Esophagus muscularis mucosa (tissue), 4 donors: ENCODE measurements at regions not wholly inside any gene's neighbourhood (a gene's known extent, or its start where the extent isn't known, plus 50 kb on each side); places are given as distances from the start of the nearest gene placed in this dataset.

ENCODE experiments used
- DNase-seq: peaks from one replicate; pipeline ENCODE4 v3.0.0-alpha.2; 2017; ENCODE audit errors: extremely low spot score
- H3K27ac ChIP-seq, 4 donors: fragments of 200-600 bp; sonication (generic); replicated peaks in 1 of 4; 1 replicate in 3 of 4; 2 replicates in 1 of 4; pipeline ENCODE4 v1.5.1; 2016 to 2019; ENCODE audit warnings: mild to moderate bottlenecking in 1 of 4
- H3K27me3 ChIP-seq, 4 donors: fragments of 200-600 bp; sonication (generic); one replicate each; pipeline versions ENCODE4 v1.5.1 to v1.6.0; 2016 to 2019
- H3K36me3 ChIP-seq, 4 donors: fragments of 200-600 bp; sonication (generic); one replicate each; pipeline ENCODE4 v1.5.1; 2016 to 2019
- H3K4me1 ChIP-seq, 4 donors: fragments of 200-600 bp; sonication (generic); one replicate each; pipeline ENCODE4 v1.5.1; 2016 to 2019
- H3K4me3 ChIP-seq, 4 donors: fragments of 200-600 bp; sonication (generic); 1 replicate in 2 of 4; 2 replicates in 2 of 4; pipeline ENCODE4 v1.5.1; 2016 to 2019; ENCODE audit warnings: mild to moderate bottlenecking in 4 of 4, moderate library complexity in 1 of 4
- H3K9me3 ChIP-seq, 4 donors: fragments of 200-600 bp; sonication (generic); 1 replicate in 3 of 4; 2 replicates in 1 of 4; pipeline ENCODE4 v1.5.1; 2016 to 2019
- CTCF ChIP-seq, 3 experiments: fragments of 200-600 bp in 2 of 3; fragments of 450-650 bp in 1 of 3; sonication (generic) in 2 of 3; IDR thresholded peaks; one replicate each; pipeline ENCODE4 v1.5.1; 2017 to 2019; ENCODE audit warnings: antibody characterized with exemption in 3 of 3, mild to moderate bottlenecking in 2 of 3, moderate library complexity in 1 of 3
- EP300 ChIP-seq: sonication (generic); formaldehyde crosslinking; IDR thresholded peaks from one replicate; pipeline ENCODE4 v1.6.1; 2017; ENCODE audit warnings: antibody characterized with exemption
- POLR2A ChIP-seq: fragments of 450-650 bp; IDR thresholded peaks from one replicate; pipeline ENCODE4 v1.6.1; 2017; ENCODE audit warnings: antibody characterized with exemption, moderate library complexity, mild to moderate bottlenecking, low read depth
- POLR2AphosphoS5 ChIP-seq, 2 donors: sonication (generic); formaldehyde crosslinking; IDR thresholded peaks; one replicate each; pipeline ENCODE4 v1.6.1; 2017; ENCODE audit warnings: antibody characterized with exemption in 2 of 2
- WGBS: methylation state at CpG from one replicate; pipeline ENCODE4 v1.1.5; 2018; 5-methylcytosine and 5-hydroxymethylcytosine counted together
- intact Hi-C: fragments of 100-400 bp; cut with DNase I; formaldehyde crosslinking; loops from one replicate; pipeline ENCODE4 v1.15.1; 2023

DNA sequence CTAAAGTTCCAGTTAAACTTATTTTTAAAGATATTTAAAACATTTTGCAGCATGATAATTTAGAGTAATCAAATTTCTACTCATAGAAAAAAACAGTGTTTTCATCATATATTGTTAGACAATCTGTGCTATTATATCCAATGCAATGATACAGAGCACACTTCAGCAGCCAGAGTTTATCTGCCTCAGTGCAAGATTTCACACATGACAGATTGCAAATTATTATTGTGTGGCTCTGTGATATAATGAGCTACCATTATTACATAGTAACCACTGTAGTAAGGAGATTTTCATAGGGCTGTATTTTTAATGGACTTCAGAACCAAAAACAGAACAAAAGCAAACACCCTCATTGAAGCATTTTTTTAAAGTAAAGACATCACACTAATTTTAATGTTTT lies 762.4 kb downstream of the DSC3 start:
- Histone ChIP-seq H3K27me3 (no peaks in the 10 kb centered on the region), H3K36me3 (no peaks in the 10 kb centered on the region), H3K4me1 (no peaks in the 10 kb centered on the region), H3K27ac (no peak overlapping the region), H3K9me3 (no peaks in the 10 kb centered on the region), H3K4me3 (no peak overlapping the region)
- intact Hi-C loops, result no loop called here
- DNase-seq, result no peak
- TF ChIP-seq CTCF (IDR thresholded peaks at IDR 0.05) (no peak), POLR2AphosphoS5 (IDR thresholded peaks at IDR 0.05) (no peak), POLR2A (no peak), EP300 (no peak)

DNA sequence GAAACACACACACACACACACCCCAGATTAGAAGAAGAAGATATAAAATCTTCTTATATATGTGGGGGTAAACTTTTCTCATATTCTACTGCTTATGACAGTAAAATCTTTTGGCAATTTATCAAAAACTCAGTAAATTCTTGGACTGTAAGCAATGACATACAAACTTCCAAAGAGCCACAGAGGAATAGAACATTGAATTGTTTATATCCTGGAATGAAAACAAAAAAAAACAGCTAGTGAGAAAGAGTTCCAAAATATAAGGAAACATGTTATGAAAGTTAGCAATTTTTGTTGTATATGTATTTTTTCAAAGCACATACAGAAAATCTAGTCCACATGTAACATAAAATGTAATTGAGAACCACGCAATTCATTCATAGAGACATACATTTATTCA lies 764.9 kb downstream of the DSC3 start:
- Histone ChIP-seq H3K27me3 (no peaks in the 10 kb centered on the region), H3K4me3 (no peak overlapping the region), H3K27ac (no peak overlapping the region), H3K9me3 (no peaks in the 10 kb centered on the region), H3K4me1 (no peaks in the 10 kb centered on the region), H3K36me3 (no peaks in the 10 kb centered on the region)
- no peak for TF ChIP-seq CTCF (IDR thresholded peaks at IDR 0.05)
- no peak for TF ChIP-seq EP300
- no peak for TF ChIP-seq POLR2AphosphoS5 (IDR thresholded peaks at IDR 0.05)
- TF ChIP-seq POLR2A, result no peak
- DNase-seq, result no peak
- intact Hi-C loops, result no loop called here
- WGBS, result 72% methylated on average over 1 of the region's 1 CpG

GRCh38 chr18:30271716-30272115 lies 770.8 kb downstream of the DSC3 start:
- intact Hi-C loops, result no loop called here
- no peaks in the 10 kb centered on the region for H3K36me3 ChIP-seq
- WGBS, result 80% methylated on average over 3 of the region's 3 CpGs

DNA sequence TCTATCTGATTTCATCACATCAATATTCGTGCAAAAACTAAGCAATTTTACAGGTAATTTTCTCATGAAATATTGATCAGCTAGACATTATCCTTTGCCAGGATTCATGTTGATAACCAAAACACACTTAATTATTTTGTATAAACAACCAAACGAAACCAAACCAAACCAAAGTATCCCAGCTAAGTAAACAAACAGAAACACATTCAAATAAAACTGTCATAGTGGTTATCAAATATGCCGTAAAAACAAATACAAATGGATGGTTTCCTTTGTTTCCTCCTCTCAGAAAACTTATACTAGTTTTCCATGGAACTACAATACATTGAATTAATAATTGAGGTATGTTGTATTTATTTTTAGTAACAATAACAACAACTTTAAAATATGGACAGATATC lies 777.4 kb downstream of the DSC3 start:
- DNase-seq, result no peak
- Histone ChIP-seq H3K36me3 (no peaks in the 10 kb centered on the region), H3K4me3 (no peak overlapping the region), H3K9me3 (no peaks in the 10 kb centered on the region), H3K27ac (no peak overlapping the region), H3K27me3 (no peaks in the 10 kb centered on the region), H3K4me1 (no peaks in the 10 kb centered on the region)
- WGBS, result 65% methylated on average over 3 of the region's 3 CpGs
- intact Hi-C loops, result no loop called here
- no peak for TF ChIP-seq POLR2AphosphoS5 (IDR thresholded peaks at IDR 0.05)
- TF ChIP-seq EP300, result no peak
- TF ChIP-seq CTCF (IDR thresholded peaks at IDR 0.05), result no peak
- no peak for TF ChIP-seq POLR2A

More at GRCh38 chr18:30271716-30272115, 770.8 kb downstream of the DSC3 start:
- no peak for TF ChIP-seq POLR2A
- TF ChIP-seq EP300, result no peak
- TF ChIP-seq POLR2AphosphoS5 (IDR thresholded peaks at IDR 0.05), result no peak
- TF ChIP-seq CTCF (IDR thresholded peaks at IDR 0.05), result no peak
- no peaks in the 10 kb centered on the region for H3K27me3 ChIP-seq
- no peaks in the 10 kb centered on the region for H3K4me1 ChIP-seq
- no peak for DNase-seq
- no peaks in the 10 kb centered on the region for H3K9me3 ChIP-seq
- H3K27ac ChIP-seq, result no peak overlapping the region
- no peak overlapping the region for H3K4me3 ChIP-seq

DNA sequence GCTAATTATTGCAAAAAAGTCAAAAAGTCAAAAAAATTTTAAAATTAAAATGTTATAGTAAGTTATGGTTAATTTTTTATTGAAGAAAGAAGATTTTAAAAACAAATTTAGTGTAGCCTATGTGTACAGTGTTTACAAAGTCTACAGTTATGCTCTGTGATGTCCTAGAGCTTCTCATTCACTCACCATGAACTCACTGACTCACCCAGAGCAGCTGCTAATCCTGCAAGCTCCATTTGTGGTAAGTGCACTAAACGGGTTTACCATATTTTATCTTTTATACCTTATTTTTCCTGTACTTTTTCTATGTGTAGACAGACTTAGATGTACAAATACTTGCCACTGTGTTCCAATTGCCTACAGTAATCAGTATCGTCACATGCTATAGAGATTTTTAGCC lies 788.2 kb downstream of the DSC3 start:
- no peaks in the 10 kb centered on the region for H3K9me3 ChIP-seq
- WGBS, result 89% methylated on average over 2 of the region's 2 CpGs
- TF ChIP-seq POLR2AphosphoS5 (IDR thresholded peaks at IDR 0.05) (no peak), POLR2A (no peak)
- H3K27ac ChIP-seq, result no peak overlapping the region
- H3K4me3 ChIP-seq, result no peak overlapping the region
- DNase-seq, result no peak
- H3K4me1 ChIP-seq, result no peaks in the 10 kb centered on the region
- H3K36me3 ChIP-seq, result no peaks in the 10 kb centered on the region
- intact Hi-C loops, result no loop called here
- H3K27me3 ChIP-seq, result no peaks in the 10 kb centered on the region
